Karpas-422 (cell line): ENCODE measurements at regions not wholly inside any gene's neighbourhood (a gene's known extent, or its start where the extent isn't known, plus 50 kb on each side); places are given as distances from the start of the nearest gene placed in this dataset.

Experiments
- DNase-seq: peaks from one replicate; pipeline ENCODE4 v3.0.0-alpha.2; 2015
- H2AFZ ChIP-seq: fragments of 200-600 bp; sonication (generic); 2 replicates; pipeline ENCODE4 v1.6.1; 2014; ENCODE audit warnings: antibody characterized with exemption, low read length, mixed read lengths
- H3K27ac ChIP-seq: fragments of 200-600 bp; sonication (generic); 2 replicates; pipeline ENCODE4 v1.5.1; 2014; ENCODE audit warnings: mild to moderate bottlenecking, low read length, moderate library complexity
- H3K27me3 ChIP-seq: fragments of 200-600 bp; sonication (generic); 2 replicates; pipeline ENCODE4 v1.6.1; 2014; ENCODE audit warnings: low read length, mixed read lengths
- H3K36me3 ChIP-seq: fragments of 200-600 bp; sonication (generic); 2 replicates; pipeline ENCODE4 v1.6.1; 2014; ENCODE audit warnings: low read length, mixed read lengths; ENCODE audit not compliant: insufficient read depth
- H3K4me1 ChIP-seq: fragments of 200-600 bp; sonication (generic); 2 replicates; pipeline ENCODE4 v1.6.1; 2014; ENCODE audit warnings: mild to moderate bottlenecking, low read length, mixed read lengths
- H3K4me2 ChIP-seq: fragments of 200-600 bp; sonication (generic); 2 replicates; pipeline ENCODE4 v1.6.1; 2014; ENCODE audit warnings: low read length, low read depth, mild to moderate bottlenecking; ENCODE audit not compliant: poor library complexity, severe bottlenecking
- H3K4me3 ChIP-seq: fragments of 200-600 bp; sonication (generic); 2 replicates; pipeline ENCODE4 v1.5.1; 2014; ENCODE audit warnings: mild to moderate bottlenecking, antibody characterized with exemption, low read length, mixed read lengths
- H3K79me2 ChIP-seq: fragments of 200-600 bp; sonication (generic); 2 replicates; pipeline ENCODE4 v1.6.1; 2014; ENCODE audit warnings: mild to moderate bottlenecking, low read length, mixed read lengths
- H3K9ac ChIP-seq: fragments of 200-600 bp; sonication (generic); 2 replicates; pipeline ENCODE4 v1.6.0; 2014; ENCODE audit warnings: low read length
- H3K9me2 ChIP-seq: fragments of 200-600 bp; sonication (generic), shearing (Covaris generic); replicated peaks from 2 replicates; pipeline ENCODE4 v1.6.0; 2014; ENCODE audit warnings: mild to moderate bottlenecking, low read length, moderate library complexity; ENCODE audit not compliant: insufficient read depth
- H3K9me3 ChIP-seq: fragments of 300-700, 200-600 bp; sonication (generic); 2 replicates; pipeline ENCODE4 v1.6.1; 2014; ENCODE audit warnings: low read length, mixed read lengths
- H4K20me1 ChIP-seq: fragments of 200-600 bp; sonication (generic); 2 replicates; pipeline ENCODE4 v1.6.1; 2014; ENCODE audit warnings: mild to moderate bottlenecking, antibody characterized with exemption, low read length, low read depth; ENCODE audit not compliant: insufficient read depth

- no peaks in the 10 kb centered on the region for H3K36me3 ChIP-seq
- no peak overlapping the region for H3K4me3 ChIP-seq
- no peaks in the 10 kb centered on the region for H3K79me2 ChIP-seq
- H3K9ac ChIP-seq = no peak overlapping the region
- H3K4me2 ChIP-seq = no peak overlapping the region
- no peaks in the 10 kb centered on the region for H3K9me2 ChIP-seq
- no peak overlapping the region for H2AFZ ChIP-seq
- no peaks in the 10 kb centered on the region for H3K27me3 ChIP-seq
- peaks cover 23% of the 10 kb centered on the region for H3K9me3 ChIP-seq
- no peak for DNase-seq
- no peaks in the 10 kb centered on the region for H3K4me1 ChIP-seq
- H4K20me1 ChIP-seq = no peaks in the 10 kb centered on the region
- H3K27ac ChIP-seq = no peak overlapping the region
Measured at GRCh38 chr12:60935981-60936761, 1324.0 kb upstream of the USP15 start.

DNA sequence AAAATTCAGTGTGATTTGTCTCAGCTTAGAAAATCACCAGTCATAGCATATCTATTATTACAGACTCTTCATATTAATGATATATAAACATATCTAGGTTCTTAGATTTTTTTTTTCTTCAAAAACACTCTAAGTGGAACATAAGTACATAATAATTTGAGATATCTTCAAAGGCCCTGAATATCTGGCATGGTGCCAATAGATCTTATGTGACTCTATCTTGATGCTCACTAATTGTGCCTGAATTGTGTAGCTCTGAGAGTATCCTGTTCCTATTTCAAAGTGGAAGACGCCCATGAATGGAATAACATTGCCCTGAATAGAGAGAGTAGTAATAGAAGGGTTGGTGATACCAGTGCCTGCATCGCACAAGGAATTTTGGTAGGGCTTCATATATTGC is 1312.7 kb upstream of the USP15 start:
- H4K20me1 ChIP-seq = no peaks in the 10 kb centered on the region

GRCh38 chr12:60967128-60967527 is 1293.1 kb upstream of the USP15 start:
- Histone ChIP-seq H3K79me2 (no peaks in the 10 kb centered on the region), H3K27me3 (no peaks in the 10 kb centered on the region), H3K9ac (no peak overlapping the region), H3K9me2 (no peaks in the 10 kb centered on the region), H3K27ac (no peak overlapping the region), H3K4me2 (no peak overlapping the region), H2AFZ (no peak overlapping the region), H4K20me1 (no peaks in the 10 kb centered on the region), H3K36me3 (no peaks in the 10 kb centered on the region), H3K4me1 (no peaks in the 10 kb centered on the region), H3K4me3 (no peak overlapping the region), H3K9me3 (peaks cover 9% of the 10 kb centered on the region; the same call in 1 of the 2 replicates)
- no peak for DNase-seq

More for the DNA sequence above, 1312.7 kb upstream of the USP15 start:
- no peak overlapping the region for H3K27ac ChIP-seq
- H3K27me3 ChIP-seq = no peaks in the 10 kb centered on the region
- H3K4me2 ChIP-seq = no peak overlapping the region
- no peaks in the 10 kb centered on the region for H3K9me2 ChIP-seq
- no peak for DNase-seq
- H3K4me3 ChIP-seq = no peak overlapping the region
- H3K79me2 ChIP-seq = no peaks in the 10 kb centered on the region
- no peaks in the 10 kb centered on the region for H3K4me1 ChIP-seq
- peaks cover 14% of the 10 kb centered on the region; the same call in 1 of the 2 replicates for H3K9me3 ChIP-seq
- H2AFZ ChIP-seq = no peak overlapping the region
- no peaks in the 10 kb centered on the region for H3K36me3 ChIP-seq
- no peak overlapping the region for H3K9ac ChIP-seq

DNA sequence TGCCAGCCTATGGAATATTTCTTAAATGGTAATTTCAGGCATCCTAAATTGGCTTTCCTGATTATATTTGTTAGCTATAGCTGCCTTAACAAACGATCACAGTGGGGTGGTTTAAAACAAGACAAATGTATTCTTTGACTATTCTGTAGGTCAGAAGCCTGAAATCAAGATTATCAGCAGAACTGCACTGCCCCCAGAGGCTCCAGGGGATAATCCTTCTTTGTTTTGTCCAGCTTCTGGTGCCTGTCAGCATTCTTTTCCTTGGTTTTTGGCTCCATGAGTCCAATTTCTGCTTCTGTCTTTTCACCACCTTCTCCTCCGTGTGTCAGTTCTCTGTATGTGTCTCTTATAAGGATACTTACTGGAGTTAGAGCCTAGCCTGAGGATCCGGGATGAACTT is 1282.2 kb upstream of the USP15 start:
- Histone ChIP-seq H3K9ac (no peak overlapping the region), H3K9me3 (peaks cover 10% of the 10 kb centered on the region; the same call in 1 of the 2 replicates), H3K36me3 (no peaks in the 10 kb centered on the region), H4K20me1 (no peaks in the 10 kb centered on the region), H2AFZ (no peak overlapping the region), H3K4me2 (no peak overlapping the region), H3K27me3 (no peaks in the 10 kb centered on the region), H3K27ac (no peak overlapping the region), H3K4me1 (no peaks in the 10 kb centered on the region), H3K9me2 (no peaks in the 10 kb centered on the region), H3K4me3 (no peak overlapping the region), H3K79me2 (no peaks in the 10 kb centered on the region)
- no peak for DNase-seq

DNA sequence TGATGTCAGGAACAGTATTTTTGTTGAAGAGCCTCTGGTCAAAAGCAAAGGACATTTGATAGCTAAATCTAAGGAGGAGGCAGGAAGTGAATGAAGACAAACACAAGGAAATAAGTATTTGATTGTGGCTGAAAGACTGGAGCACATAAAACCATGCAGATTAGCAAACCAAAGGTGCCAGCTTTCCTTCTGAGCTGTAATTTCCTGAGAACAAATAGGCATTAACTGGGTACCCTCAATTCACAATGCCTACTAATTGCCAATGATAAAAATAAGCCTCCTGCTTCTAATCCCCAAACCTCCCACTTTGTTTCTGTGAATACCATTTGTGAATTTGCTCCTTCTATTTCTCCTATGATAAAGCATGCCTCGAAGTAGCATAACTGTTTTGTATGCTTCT is 1279.6 kb upstream of the USP15 start:
- Histone ChIP-seq H3K79me2 (no peaks in the 10 kb centered on the region), H3K27me3 (no peaks in the 10 kb centered on the region), H4K20me1 (no peaks in the 10 kb centered on the region), H3K4me3 (no peak overlapping the region), H3K36me3 (no peaks in the 10 kb centered on the region), H2AFZ (no peak overlapping the region), H3K9ac (no peak overlapping the region), H3K4me2 (no peak overlapping the region), H3K9me3 (peaks cover 26% of the 10 kb centered on the region), H3K27ac (no peak overlapping the region), H3K4me1 (no peaks in the 10 kb centered on the region), H3K9me2 (no peaks in the 10 kb centered on the region)
- no peak for DNase-seq

DNA sequence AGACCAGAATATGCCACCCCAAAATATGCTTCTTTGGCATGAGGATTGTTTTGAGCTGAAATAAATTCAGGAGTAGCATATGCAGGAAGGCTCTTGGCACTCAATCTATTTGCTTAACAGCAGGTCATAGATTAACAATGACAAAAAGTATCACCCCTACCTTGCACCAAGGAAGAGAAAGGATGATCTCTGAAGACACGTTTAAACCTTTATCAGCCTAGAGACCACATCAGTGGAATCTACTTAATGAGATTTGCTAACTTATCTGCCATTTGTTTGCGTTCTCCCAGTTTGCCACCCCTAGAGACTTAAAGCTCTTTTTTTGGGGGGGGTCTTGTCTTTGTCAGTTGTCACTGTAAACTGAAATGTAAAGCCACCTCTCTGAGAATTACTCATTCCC is 1278.7 kb upstream of the USP15 start:
- Histone ChIP-seq H3K9me3 (peaks cover 26% of the 10 kb centered on the region), H3K27ac (no peak overlapping the region), H3K4me3 (no peak overlapping the region), H3K4me1 (no peaks in the 10 kb centered on the region), H2AFZ (no peak overlapping the region), H3K9me2 (no peaks in the 10 kb centered on the region), H3K27me3 (no peaks in the 10 kb centered on the region), H3K4me2 (no peak overlapping the region), H3K9ac (no peak overlapping the region), H3K79me2 (no peaks in the 10 kb centered on the region), H4K20me1 (no peaks in the 10 kb centered on the region), H3K36me3 (no peaks in the 10 kb centered on the region)
- DNase-seq = no peak

DNA sequence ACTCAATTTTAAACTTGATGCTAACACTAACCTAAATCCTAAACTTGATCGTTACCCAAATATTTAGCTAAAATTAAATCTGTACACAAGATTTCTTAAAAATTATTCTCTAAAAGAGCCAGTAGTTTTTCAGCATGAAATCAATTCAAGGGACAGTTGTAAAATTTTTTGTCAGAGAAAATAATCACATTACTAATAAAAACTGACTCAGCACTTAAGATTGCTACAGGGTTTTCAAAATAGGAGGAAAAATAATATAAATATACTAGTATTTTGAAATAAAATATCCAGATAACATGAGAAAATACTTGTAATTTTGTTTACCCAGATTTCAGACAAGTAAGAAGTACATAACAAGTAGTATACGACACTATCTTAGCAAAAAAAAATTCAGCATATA is 1268.1 kb upstream of the USP15 start:
- H3K27ac ChIP-seq = no peak overlapping the region
- no peak for DNase-seq
- H3K9ac ChIP-seq = no peak overlapping the region
- H3K27me3 ChIP-seq = no peaks in the 10 kb centered on the region
- H3K4me3 ChIP-seq = no peak overlapping the region
- H3K36me3 ChIP-seq = no peaks in the 10 kb centered on the region
- H2AFZ ChIP-seq = no peak overlapping the region
- H4K20me1 ChIP-seq = no peaks in the 10 kb centered on the region
- no peak overlapping the region for H3K4me2 ChIP-seq
- H3K4me1 ChIP-seq = no peaks in the 10 kb centered on the region
- peaks cover 13% of the 10 kb centered on the region for H3K9me3 ChIP-seq
- H3K79me2 ChIP-seq = no peaks in the 10 kb centered on the region
- H3K9me2 ChIP-seq = no peaks in the 10 kb centered on the region

DNA sequence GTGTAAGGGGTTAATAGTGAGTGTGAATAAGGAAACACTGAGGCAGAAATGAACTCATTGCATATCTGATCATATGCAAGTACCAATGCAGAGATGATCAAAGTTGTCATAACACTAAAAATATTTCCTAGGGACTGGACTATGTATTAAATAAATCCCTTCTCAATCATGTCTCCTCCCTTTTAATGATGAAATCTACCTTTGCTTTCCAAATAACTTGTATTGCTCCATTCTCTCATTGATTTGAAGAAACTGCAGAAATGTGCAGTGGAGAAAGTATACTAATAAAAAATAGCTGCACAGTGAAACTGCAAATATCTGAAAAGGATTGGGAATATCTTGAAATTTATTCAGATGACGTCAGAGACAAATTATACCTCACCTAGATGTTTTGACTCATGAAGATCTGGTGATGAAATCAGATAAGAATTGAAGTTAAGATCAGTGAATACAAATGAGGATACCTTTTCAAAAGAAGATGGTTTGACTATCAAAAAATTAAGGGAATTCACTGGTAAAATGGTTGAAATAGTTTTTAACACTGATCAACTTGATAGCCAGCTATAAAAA is 1264.9 kb upstream of the USP15 start:
- Histone ChIP-seq H3K79me2 (no peaks in the 10 kb centered on the region), H3K4me2 (no peak overlapping the region), H3K9ac (no peak overlapping the region), H4K20me1 (no peaks in the 10 kb centered on the region), H2AFZ (no peak overlapping the region), H3K4me3 (no peak overlapping the region), H3K27ac (no peak overlapping the region), H3K36me3 (no peaks in the 10 kb centered on the region), H3K27me3 (no peaks in the 10 kb centered on the region), H3K9me3 (peaks cover 24% of the 10 kb centered on the region), H3K4me1 (no peaks in the 10 kb centered on the region), H3K9me2 (no peaks in the 10 kb centered on the region)
- DNase-seq = no peak
